ENCODE measurements at regions not wholly inside any gene's neighbourhood (a gene's known extent, or its start where the extent isn't known, plus 50 kb on each side); places are given as distances from the start of the nearest gene placed in this dataset.

GRCh38 chr15:20368974-20369373 is 172.6 kb downstream of the GOLGA6L6 start:
- ATAC-seq, result no peak
- Histone ChIP-seq H3K4me3 (replicated peaks in 1 of 2; ENCODE audit: low read depth in 1 of 2, low read length in 2 of 2) (no peak overlapping the region), H3K79me2 (ENCODE audit: insufficient read depth, low read length) (no peaks in the 10 kb centered on the region), H3K27me3 (ENCODE audit: insufficient read depth, low read length) (no peaks in the 10 kb centered on the region), H3K27ac (ENCODE audit: low read depth, low read length) (no peak overlapping the region), H4K20me1 (ENCODE audit: insufficient read depth) (no peaks in the 10 kb centered on the region), H3K4me1 (ENCODE audit: control insufficient read depth in 1 of 2, insufficient read depth in 2 of 2, low read length in 2 of 2) (no peaks in the 10 kb centered on the region), H3K9me2 (ENCODE audit: insufficient read depth) (no peaks in the 10 kb centered on the region), H3K36me3 (ENCODE audit: control insufficient read depth in 1 of 2, insufficient read depth in 2 of 2, low read length in 2 of 2) (no peaks in the 10 kb centered on the region; a peak in 1 of 4 replicates), H3K9ac (ENCODE audit: low read length) (no peak overlapping the region), H2AFZ (ENCODE audit: low read depth, low read length, poor library complexity, severe bottlenecking) (no peak overlapping the region), H3K9me3 (ENCODE audit: control insufficient read depth in 1 of 2, insufficient read depth in 1 of 2, low read depth in 1 of 2, low read length in 2 of 2) (peaks cover 33 to 77% of the 10 kb centered on the region in 2 experiments), H3K4me2 (ENCODE audit: low read length) (no peak overlapping the region)
- ChIA-PET CTCF (no interaction called here), RAD21 (ENCODE audit: low non-redundant PET in 1 of 2, low total read pairs in 2 of 2, uncharacterized antibody in 2 of 2, unreplicated experiment in 2 of 2) (no interaction called here), POLR2A (no interaction called here)
- intact Hi-C loops (cut with micrococcal nuclease), result no loop called here
- no peak for DNase-seq (ENCODE audit: low read depth, low spot score)
- TF ChIP-seq TCF7L2 (IDR thresholded peaks at IDR 0.05; ENCODE audit: borderline replicate concordance, extremely low read depth, insufficient read depth, insufficient read length) (no peak), ATF3 (IDR thresholded peaks at IDR 0.05) (no peak), CEBPB (IDR thresholded peaks at IDR 0.05; ENCODE audit: low read depth) (no peak)
- BruUV-seq (replicated peaks), result no TSS peak

GRCh38 chr15:20367093-20367492 is 174.5 kb downstream of the GOLGA6L6 start:
- DNase-seq (ENCODE audit: low read depth, low spot score) (no peak), ATAC-seq (no peak)
- H2AFZ ChIP-seq (ENCODE audit: low read depth, low read length, poor library complexity, severe bottlenecking), result no peak overlapping the region
- H3K4me3 ChIP-seq (replicated peaks in 1 of 2; ENCODE audit: low read depth in 1 of 2, low read length in 2 of 2), result no peak overlapping the region
- no peaks in the 10 kb centered on the region for H3K9me2 ChIP-seq (ENCODE audit: insufficient read depth)
- RAD21 ChIA-PET (ENCODE audit: low non-redundant PET in 1 of 2, low total read pairs in 2 of 2, uncharacterized antibody in 2 of 2, unreplicated experiment in 2 of 2), result no interaction called here
- H3K9me3 ChIP-seq (ENCODE audit: control insufficient read depth in 1 of 2, insufficient read depth in 1 of 2, low read depth in 1 of 2, low read length in 2 of 2), result peaks cover 18 to 78% of the 10 kb centered on the region in 2 experiments
- H3K9ac ChIP-seq (ENCODE audit: low read length), result no peak overlapping the region
- no peak overlapping the region for H3K4me2 ChIP-seq (ENCODE audit: low read length)
- no peaks in the 10 kb centered on the region for H3K4me1 ChIP-seq (ENCODE audit: control insufficient read depth in 1 of 2, insufficient read depth in 2 of 2, low read length in 2 of 2)
- CTCF ChIA-PET, result no interaction called here
- TF ChIP-seq ELF1 (IDR thresholded peaks at IDR 0.05; ENCODE audit: borderline replicate concordance, low read depth), result no peak
- no peak for TF ChIP-seq CEBPB (IDR thresholded peaks at IDR 0.05; ENCODE audit: low read depth)
- TF ChIP-seq SIN3A (IDR thresholded peaks at IDR 0.05; ENCODE audit: low read depth), result no peak
- no peak for TF ChIP-seq CTCF (IDR thresholded peaks at IDR 0.05 in 2 of 3, conservative IDR thresholded peaks at IDR 0.05 in 1 of 3; ENCODE audit: borderline replicate concordance in 1 of 3, insufficient read depth in 1 of 3, low read depth in 2 of 3, low read length in 2 of 3)
- TF ChIP-seq MAX (IDR thresholded peaks at IDR 0.05), result no peak
- no peak for TF ChIP-seq SP1 (IDR thresholded peaks at IDR 0.05; ENCODE audit: low read depth)
- TF ChIP-seq FOSL1 (IDR thresholded peaks at IDR 0.05; ENCODE audit: low read depth), result no peak
- TF ChIP-seq ZFX (IDR thresholded peaks at IDR 0.05), result no peak
- TF ChIP-seq CBX3 (IDR thresholded peaks at IDR 0.05; ENCODE audit: low read depth), result no peak
- TF ChIP-seq ZBTB33 (IDR thresholded peaks at IDR 0.05; ENCODE audit: extremely low read depth, insufficient replicate concordance, low read length), result no peak
- TF ChIP-seq ZNF274 (IDR thresholded peaks at IDR 0.05; ENCODE audit: low read depth, low read length), result no peak
- no peak for TF ChIP-seq POLR2AphosphoS5 (IDR thresholded peaks at IDR 0.05; ENCODE audit: low read depth, low read length)
- TF ChIP-seq POLR2A (IDR thresholded peaks at IDR 0.05; ENCODE audit: borderline replicate concordance, extremely low read depth, insufficient read depth, insufficient read length), result no peak
- no peak for TF ChIP-seq EZH2 (IDR thresholded peaks at IDR 0.05)
- TF ChIP-seq TCF7L2 (IDR thresholded peaks at IDR 0.05; ENCODE audit: borderline replicate concordance, extremely low read depth, insufficient read depth, insufficient read length), result no peak
- TF ChIP-seq ATF3 (IDR thresholded peaks at IDR 0.05), result no peak
- no TSS peak for BruUV-seq (replicated peaks)
- intact Hi-C loops (cut with micrococcal nuclease), result no loop called here
- no peaks in the 10 kb centered on the region for H4K20me1 ChIP-seq (ENCODE audit: insufficient read depth)
- no peaks in the 10 kb centered on the region for H3K79me2 ChIP-seq (ENCODE audit: insufficient read depth, low read length)
- no peak overlapping the region for H3K27ac ChIP-seq (ENCODE audit: low read depth, low read length)
- H3K27me3 ChIP-seq (ENCODE audit: insufficient read depth, low read length), result no peaks in the 10 kb centered on the region
- H3K36me3 ChIP-seq (ENCODE audit: control insufficient read depth in 1 of 2, insufficient read depth in 2 of 2, low read length in 2 of 2), result no peaks in the 10 kb centered on the region; a peak in 1 of 4 replicates
- POLR2A ChIA-PET, result no interaction called here

All from HCT116 (cell line).